Osteocyte (in vitro differentiated cells): ENCODE measurements at regions not wholly inside any gene's neighbourhood (a gene's known extent, or its start where the extent isn't known, plus 50 kb on each side); places are given as distances from the start of the nearest gene placed in this dataset.
"Not testable (repeated sequence)": the region's sequence is repeated elsewhere in the genome, so short reads cannot be mapped to it uniquely, and the experiment has no call there.

Source experiments
- DNase-seq: peaks from one replicate; pipeline ENCODE4 v3.0.0; 2021; ENCODE audit warnings: mixed read lengths; ENCODE audit not compliant: unreplicated experiment; ENCODE audit errors: extremely low spot score
- H3K27ac Mint-ChIP-seq: one replicate; pipeline ENCODE4 v1.8.0; 2021; ENCODE audit warnings: mild to moderate bottlenecking, mixed read lengths; ENCODE audit not compliant: unreplicated experiment
- H3K27me3 Mint-ChIP-seq: one replicate; pipeline ENCODE4 v1.8.0; 2021; ENCODE audit warnings: mixed read lengths; ENCODE audit not compliant: unreplicated experiment
- H3K36me3 Mint-ChIP-seq: one replicate; pipeline ENCODE4 v1.8.0; 2021; ENCODE audit warnings: mixed read lengths; ENCODE audit not compliant: unreplicated experiment
- H3K4me1 Mint-ChIP-seq: one replicate; pipeline ENCODE4 v1.8.0; 2021; ENCODE audit warnings: mixed read lengths; ENCODE audit not compliant: unreplicated experiment
- H3K4me3 Mint-ChIP-seq: one replicate; pipeline ENCODE4 v1.8.0; 2021; ENCODE audit warnings: mild to moderate bottlenecking, moderate library complexity, mixed read lengths; ENCODE audit not compliant: unreplicated experiment
- H3K9me3 Mint-ChIP-seq: one replicate; pipeline ENCODE4 v1.8.0; 2021; ENCODE audit warnings: mixed read lengths; ENCODE audit not compliant: unreplicated experiment
- TF ChIP-seq, protein P1 (sequence below): fragments of 200-600 bp; sonication (generic); IDR thresholded peaks from 2 replicates; pipeline ENCODE4 v1.5.0; 2021; ENCODE audit warnings: antibody characterized with exemption, mild to moderate bottlenecking, moderate library complexity

DNA sequence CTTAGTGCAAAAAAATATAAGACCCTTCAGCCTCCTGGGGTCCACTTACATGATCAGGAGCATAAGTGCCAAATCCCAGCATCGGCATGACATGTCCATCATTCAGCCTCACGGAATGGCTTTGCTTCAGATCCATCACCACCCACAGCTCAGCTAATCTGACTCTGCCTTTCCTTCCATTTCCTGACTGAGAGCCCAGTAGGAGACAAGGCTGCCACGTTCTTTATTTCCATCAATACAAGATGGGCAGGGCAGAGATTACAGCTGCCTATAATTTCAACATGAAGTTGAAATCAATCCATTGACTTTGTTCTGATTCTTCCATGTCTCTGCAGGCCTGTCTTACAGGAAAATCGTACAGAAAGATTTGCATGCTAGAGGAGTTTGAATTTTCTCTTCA is 76.4 kb upstream of the UCN3 start:
- H3K27ac Mint-ChIP-seq = no peak overlapping the region
- H3K9me3 Mint-ChIP-seq = no peaks in the 10 kb centered on the region
- no peak overlapping the region for H3K4me3 Mint-ChIP-seq
- DNase-seq = no peak
- H3K27me3 Mint-ChIP-seq = peaks cover 7% of the 10 kb centered on the region
- H3K36me3 Mint-ChIP-seq = no peaks in the 10 kb centered on the region
- peaks cover 12% of the 10 kb centered on the region for H3K4me1 Mint-ChIP-seq
- TF ChIP-seq, protein P1, sequence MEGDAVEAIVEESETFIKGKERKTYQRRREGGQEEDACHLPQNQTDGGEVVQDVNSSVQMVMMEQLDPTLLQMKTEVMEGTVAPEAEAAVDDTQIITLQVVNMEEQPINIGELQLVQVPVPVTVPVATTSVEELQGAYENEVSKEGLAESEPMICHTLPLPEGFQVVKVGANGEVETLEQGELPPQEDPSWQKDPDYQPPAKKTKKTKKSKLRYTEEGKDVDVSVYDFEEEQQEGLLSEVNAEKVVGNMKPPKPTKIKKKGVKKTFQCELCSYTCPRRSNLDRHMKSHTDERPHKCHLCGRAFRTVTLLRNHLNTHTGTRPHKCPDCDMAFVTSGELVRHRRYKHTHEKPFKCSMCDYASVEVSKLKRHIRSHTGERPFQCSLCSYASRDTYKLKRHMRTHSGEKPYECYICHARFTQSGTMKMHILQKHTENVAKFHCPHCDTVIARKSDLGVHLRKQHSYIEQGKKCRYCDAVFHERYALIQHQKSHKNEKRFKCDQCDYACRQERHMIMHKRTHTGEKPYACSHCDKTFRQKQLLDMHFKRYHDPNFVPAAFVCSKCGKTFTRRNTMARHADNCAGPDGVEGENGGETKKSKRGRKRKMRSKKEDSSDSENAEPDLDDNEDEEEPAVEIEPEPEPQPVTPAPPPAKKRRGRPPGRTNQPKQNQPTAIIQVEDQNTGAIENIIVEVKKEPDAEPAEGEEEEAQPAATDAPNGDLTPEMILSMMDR = no peak

DNA sequence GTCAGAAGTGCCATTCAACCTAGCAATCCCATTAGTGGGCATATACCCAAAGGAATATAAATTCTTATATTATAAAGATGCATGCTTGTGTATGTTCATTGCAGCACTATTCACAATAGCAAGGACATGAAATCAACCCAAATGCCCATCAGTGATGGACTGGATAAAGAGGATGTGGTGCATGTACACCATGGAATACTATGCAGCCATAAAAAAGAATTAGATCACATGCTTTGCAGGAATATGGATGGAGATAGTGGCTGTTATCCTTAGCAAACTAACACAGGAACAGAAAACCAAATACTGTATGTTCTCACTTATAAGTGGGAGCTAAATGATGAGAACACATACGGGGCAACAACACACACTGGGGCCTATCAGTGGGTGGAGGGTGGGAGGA is 75.5 kb upstream of the UCN3 start:
- not testable (repeated sequence) for H3K27ac Mint-ChIP-seq, H3K4me3 Mint-ChIP-seq, H3K9me3 Mint-ChIP-seq, H3K27me3 Mint-ChIP-seq, DNase-seq, H3K36me3 Mint-ChIP-seq
- peaks cover 19% of the 10 kb centered on the region for H3K4me1 Mint-ChIP-seq

DNA sequence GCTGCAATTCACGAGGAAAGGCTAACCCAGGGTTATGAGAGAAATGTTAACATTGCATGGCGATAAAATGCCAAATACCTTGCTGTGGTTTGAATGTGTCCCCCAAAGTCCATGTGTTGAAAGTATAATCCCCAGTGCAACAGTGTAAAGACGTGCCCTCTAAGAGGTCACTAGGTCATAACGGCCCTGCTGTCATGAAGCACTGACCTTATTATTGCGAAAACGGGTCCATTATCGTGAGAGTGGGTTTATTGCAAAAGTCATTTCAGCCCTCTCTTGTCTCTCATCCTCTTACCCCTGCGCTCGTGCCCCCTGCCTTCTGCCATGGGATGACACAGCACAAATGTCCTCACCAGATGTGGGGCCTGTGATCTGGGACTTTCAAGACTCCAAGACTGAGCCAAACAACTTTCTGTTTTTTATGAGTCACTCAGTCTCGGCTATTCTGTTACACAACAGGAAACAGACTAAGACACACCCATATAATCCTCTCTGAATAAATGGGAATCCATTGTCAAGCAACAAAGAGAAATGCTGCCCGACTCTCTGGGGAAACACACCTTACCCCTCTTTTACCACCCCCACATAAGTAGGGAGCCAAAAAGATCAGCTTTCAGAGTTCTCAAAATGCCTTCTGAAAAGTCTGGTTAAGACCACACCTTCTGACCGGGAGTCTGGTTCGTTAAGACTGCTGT is 73.1 kb upstream of the UCN3 start:
- no peak overlapping the region for H3K4me3 Mint-ChIP-seq
- no peak for DNase-seq
- H3K4me1 Mint-ChIP-seq = peaks cover 19% of the 10 kb centered on the region
- no peaks in the 10 kb centered on the region for H3K36me3 Mint-ChIP-seq
- peak overlapping the region; percentile 66 for H3K27ac Mint-ChIP-seq
- no peaks in the 10 kb centered on the region for H3K9me3 Mint-ChIP-seq
- TF ChIP-seq, protein P1 = no peak
- H3K27me3 Mint-ChIP-seq = peaks cover 6% of the 10 kb centered on the region

DNA sequence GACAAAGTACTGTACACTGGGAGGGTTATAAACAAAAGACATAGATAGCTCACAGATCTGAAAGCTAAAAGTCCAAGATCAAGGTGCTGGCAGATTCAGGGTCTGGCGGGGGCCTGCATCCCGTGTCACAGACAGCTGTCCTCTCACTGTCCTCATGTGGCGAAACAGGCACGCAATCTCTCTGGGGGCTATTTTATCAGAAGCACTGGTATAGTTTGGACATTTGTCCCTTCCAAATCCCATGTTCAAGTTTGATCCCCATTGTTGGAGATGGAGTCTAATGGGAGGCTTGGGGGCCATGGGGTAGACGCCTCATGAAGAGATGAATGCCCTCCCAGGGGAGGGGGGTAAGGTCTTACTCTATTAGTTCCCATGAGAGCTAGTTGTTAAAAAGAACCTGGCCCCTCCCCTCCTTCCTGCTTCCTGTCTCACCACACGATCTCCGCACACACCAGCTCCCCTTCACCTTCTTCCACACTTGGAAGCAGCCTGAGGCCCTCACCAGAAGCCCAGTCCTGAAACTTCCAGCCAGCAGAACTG is 72.5 kb upstream of the UCN3 start:
- H3K27me3 Mint-ChIP-seq = peaks cover under 1% of the 10 kb centered on the region
- DNase-seq = no peak
- no peaks in the 10 kb centered on the region for H3K9me3 Mint-ChIP-seq
- peaks cover 19% of the 10 kb centered on the region for H3K4me1 Mint-ChIP-seq
- TF ChIP-seq, protein P1 = no peak
- H3K4me3 Mint-ChIP-seq = no peak overlapping the region
- no peaks in the 10 kb centered on the region for H3K36me3 Mint-ChIP-seq
- peak overlapping the region; percentile 66 for H3K27ac Mint-ChIP-seq

DNA sequence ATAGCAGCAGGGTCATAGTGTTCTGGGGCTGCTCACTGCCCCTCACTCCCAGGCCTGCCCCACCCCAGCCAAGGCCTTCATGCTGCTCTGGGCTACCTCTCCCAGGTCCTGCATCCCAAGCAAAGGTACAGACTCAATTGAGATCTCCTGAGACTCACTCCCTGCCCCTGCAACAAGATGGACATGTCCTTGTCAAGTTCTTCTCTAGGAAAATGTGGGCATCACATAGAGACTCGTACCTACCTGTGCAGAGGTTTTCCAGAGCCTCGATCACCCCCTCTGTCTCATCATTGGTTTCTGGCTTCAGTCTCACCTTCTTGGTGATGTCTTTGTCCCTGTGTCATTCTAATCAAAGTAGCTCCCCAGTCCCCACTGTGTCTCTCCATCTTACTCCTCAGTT is 71.8 kb upstream of the UCN3 start:
- H3K4me3 Mint-ChIP-seq, H3K9me3 Mint-ChIP-seq, DNase-seq, H3K27me3 Mint-ChIP-seq, H3K36me3 Mint-ChIP-seq, H3K27ac Mint-ChIP-seq: not testable (repeated sequence)
- peaks cover 19% of the 10 kb centered on the region for H3K4me1 Mint-ChIP-seq

DNA sequence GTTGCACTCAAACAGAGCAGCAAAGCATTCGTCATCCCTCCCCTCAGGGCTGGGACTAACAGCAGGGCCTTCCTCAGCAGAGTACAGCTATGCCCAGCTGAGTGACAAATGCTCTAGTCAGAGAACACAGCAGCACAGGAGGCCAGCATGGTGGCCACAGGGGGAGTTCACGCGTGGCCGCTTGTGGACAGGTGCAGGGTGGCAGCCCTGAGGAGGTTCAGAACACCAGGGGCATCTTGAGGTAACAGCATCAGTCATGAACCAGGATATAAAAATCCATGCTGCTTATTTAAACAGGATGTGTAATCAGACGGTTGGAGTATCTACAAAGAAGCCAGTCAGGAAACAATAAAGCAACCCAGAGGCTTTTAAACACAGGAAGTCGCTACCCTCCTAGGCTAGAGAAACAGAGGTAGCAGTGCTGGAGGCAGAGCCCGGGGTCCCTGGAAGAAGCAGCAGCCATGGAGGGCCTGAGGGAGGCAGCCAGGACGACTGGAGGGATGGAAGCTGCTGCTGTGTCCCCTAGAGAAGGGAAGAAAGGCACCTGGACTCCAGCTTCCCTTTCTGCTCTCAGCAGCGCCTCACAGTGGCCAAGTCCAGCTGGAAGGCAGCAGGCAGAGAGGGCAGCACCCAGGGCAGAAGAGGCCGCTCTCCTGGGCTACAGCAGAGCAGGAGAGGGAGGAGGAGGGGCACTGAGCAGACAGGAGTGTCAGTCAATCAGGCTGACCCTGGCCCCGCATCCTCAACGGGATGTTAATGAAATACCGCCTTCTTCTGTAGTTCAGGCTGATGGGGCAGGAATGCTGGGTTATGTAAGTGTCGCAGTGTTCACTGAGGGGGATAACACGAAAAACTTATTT is 70.8 kb upstream of the UCN3 start:
- TF ChIP-seq, protein P1 = peak; percentile 41
- DNase-seq = no peak
- Mint-ChIP-seq H3K27me3 (no peaks in the 10 kb centered on the region), H3K4me3 (no peak overlapping the region), H3K9me3 (no peaks in the 10 kb centered on the region), H3K27ac (peak overlapping the region; percentile 28), H3K4me1 (peaks cover 19% of the 10 kb centered on the region), H3K36me3 (no peaks in the 10 kb centered on the region)
